ENCODE measurements at regions not wholly inside any gene's neighbourhood (a gene's known extent, or its start where the extent isn't known, plus 50 kb on each side); places are given as distances from the start of the nearest gene placed in this dataset.

GRCh38 chr9:110077925-110078324, 130.0 kb downstream of the C9orf152 start:
- H3K27me3 ChIP-seq (replicated peaks in 1 of 2; ENCODE audit: control insufficient read depth in 2 of 2, insufficient read depth in 2 of 2, low read length in 1 of 2): no peaks in the 10 kb centered on the region
- H3K9me3 ChIP-seq (replicated peaks; ENCODE audit: control insufficient read depth, insufficient read depth, low read length): no peaks in the 10 kb centered on the region; the same call in 2 of the 3 replicates
- POLR2A ChIA-PET: interaction anchor here (1.0 to 1.7 kb wide), 5 partner anchors 10 to 49 kb away, joined by 3 to 6 read pairs (median 3); no protein-coding TSS in a partner anchor
- no peak overlapping the region for H3K4me2 ChIP-seq (ENCODE audit: control insufficient read depth, insufficient read depth)
- intact Hi-C loops (cut with micrococcal nuclease; ENCODE audit: unreplicated experiment) (no loop called here), in situ Hi-C loops (cut with MboI) (no loop called here)
- RAD21 ChIA-PET (ENCODE audit: unreplicated experiment): interaction anchor here (1.1 to 1.4 kb wide), 2 partner anchors 27 to 66 kb away, joined by 3 read pairs; no protein-coding TSS in a partner anchor
- ATAC-seq: no peak
- no peaks in the 10 kb centered on the region for H4K20me1 ChIP-seq (ENCODE audit: control insufficient read depth, insufficient read depth)
- no peak for FAIRE-seq
- WGBS (ENCODE audit: insufficient coverage, insufficient replicate concordance, low lambda C conversion rate, missing lambda C conversion rate): 40% methylated on average over 3 of the region's 7 CpGs
- H3K27ac ChIP-seq (ENCODE audit: control insufficient read depth, insufficient read depth): no peak overlapping the region
- CTCF ChIA-PET: interaction anchor here (1.0 to 1.1 kb wide), 2 partner anchors 12 to 21 kb away, joined by 3 to 4 read pairs; no protein-coding TSS in a partner anchor
- SMC1A ChIA-PET (ENCODE audit: uncharacterized antibody, unreplicated experiment): interaction anchor here (1.0 to 1.5 kb wide), 4 partner anchors 10 to 171 kb away, joined by 3 to 5 read pairs (median 3); no protein-coding TSS in a partner anchor
- peaks cover 3 to 12% of the 10 kb centered on the region in 2 experiments for H3K36me3 ChIP-seq (ENCODE audit: control insufficient read depth in 2 of 2, insufficient read depth in 2 of 2, low read length in 1 of 2)
- no peak overlapping the region for H3K9ac ChIP-seq (ENCODE audit: control insufficient read depth, insufficient read depth, low read length)
- TF ChIP-seq CHD1 (IDR thresholded peaks at IDR 0.05; ENCODE audit: low read depth, low read length) (no peak), NFIC (IDR thresholded peaks at IDR 0.05; ENCODE audit: low read depth, low read length) (no peak), SP1 (IDR thresholded peaks at IDR 0.05; ENCODE audit: low read depth, low read length) (no peak), RAD21 (IDR thresholded peaks at IDR 0.05; ENCODE audit: insufficient read depth, low read depth, low read length) (no peak), SUPT20H (IDR thresholded peaks at IDR 0.05; ENCODE audit: borderline replicate concordance, control insufficient read depth, low read depth, low read length) (no peak), ZNF24 (IDR thresholded peaks at IDR 0.05) (no peak), ETV6 (conservative IDR thresholded peaks at IDR 0.05 in 1 of 2, IDR thresholded peaks at IDR 0.05 in 1 of 2; ENCODE audit: borderline replicate concordance in 1 of 2, low read depth in 1 of 2) (no peak), SMAD5 (IDR thresholded peaks at IDR 0.05; ENCODE audit: low read depth) (no peak), MEF2B (IDR thresholded peaks at IDR 0.05; ENCODE audit: partially characterized antibody, poor library complexity, severe bottlenecking) (no peak), POLR2AphosphoS5 (IDR thresholded peaks at IDR 0.05; ENCODE audit: low read length) (no peak), RFX5 (IDR thresholded peaks at IDR 0.05; ENCODE audit: low read depth, low read length) (no peak), MTA2 (IDR thresholded peaks at IDR 0.05; ENCODE audit: low read depth) (no peak), ESRRA (IDR thresholded peaks at IDR 0.05; ENCODE audit: low read length) (no peak), RBBP5 (conservative IDR thresholded peaks at IDR 0.05) (no peak)
- TF ChIP-seq, protein P1, sequence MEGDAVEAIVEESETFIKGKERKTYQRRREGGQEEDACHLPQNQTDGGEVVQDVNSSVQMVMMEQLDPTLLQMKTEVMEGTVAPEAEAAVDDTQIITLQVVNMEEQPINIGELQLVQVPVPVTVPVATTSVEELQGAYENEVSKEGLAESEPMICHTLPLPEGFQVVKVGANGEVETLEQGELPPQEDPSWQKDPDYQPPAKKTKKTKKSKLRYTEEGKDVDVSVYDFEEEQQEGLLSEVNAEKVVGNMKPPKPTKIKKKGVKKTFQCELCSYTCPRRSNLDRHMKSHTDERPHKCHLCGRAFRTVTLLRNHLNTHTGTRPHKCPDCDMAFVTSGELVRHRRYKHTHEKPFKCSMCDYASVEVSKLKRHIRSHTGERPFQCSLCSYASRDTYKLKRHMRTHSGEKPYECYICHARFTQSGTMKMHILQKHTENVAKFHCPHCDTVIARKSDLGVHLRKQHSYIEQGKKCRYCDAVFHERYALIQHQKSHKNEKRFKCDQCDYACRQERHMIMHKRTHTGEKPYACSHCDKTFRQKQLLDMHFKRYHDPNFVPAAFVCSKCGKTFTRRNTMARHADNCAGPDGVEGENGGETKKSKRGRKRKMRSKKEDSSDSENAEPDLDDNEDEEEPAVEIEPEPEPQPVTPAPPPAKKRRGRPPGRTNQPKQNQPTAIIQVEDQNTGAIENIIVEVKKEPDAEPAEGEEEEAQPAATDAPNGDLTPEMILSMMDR (IDR thresholded peaks at IDR 0.05 in 2 of 3, conservative IDR thresholded peaks at IDR 0.05 in 1 of 3; ENCODE audit: control insufficient read depth in 2 of 3, extremely low read depth in 1 of 3, insufficient read depth in 1 of 3, low read depth in 3 of 3, low read length in 3 of 3): no peak
- peaks cover 79% of the 10 kb centered on the region for H3K79me2 ChIP-seq (ENCODE audit: control insufficient read depth, insufficient read depth, low read length)
- no peak overlapping the region for H2AFZ ChIP-seq (ENCODE audit: control insufficient read depth, low read depth, low read length)
- no peak overlapping the region for H3K4me3 ChIP-seq
- peaks cover 11% of the 10 kb centered on the region for H3K4me1 ChIP-seq (ENCODE audit: control insufficient read depth, insufficient read depth, low read length)
- BruUV-seq (replicated peaks): no TSS peak
- no peak for DNase-seq (ENCODE audit: low read depth, low spot score)
